ENCODE measurements at regions not wholly inside any gene's neighbourhood (a gene's known extent, or its start where the extent isn't known, plus 50 kb on each side); places are given as distances from the start of the nearest gene placed in this dataset.

DNA sequence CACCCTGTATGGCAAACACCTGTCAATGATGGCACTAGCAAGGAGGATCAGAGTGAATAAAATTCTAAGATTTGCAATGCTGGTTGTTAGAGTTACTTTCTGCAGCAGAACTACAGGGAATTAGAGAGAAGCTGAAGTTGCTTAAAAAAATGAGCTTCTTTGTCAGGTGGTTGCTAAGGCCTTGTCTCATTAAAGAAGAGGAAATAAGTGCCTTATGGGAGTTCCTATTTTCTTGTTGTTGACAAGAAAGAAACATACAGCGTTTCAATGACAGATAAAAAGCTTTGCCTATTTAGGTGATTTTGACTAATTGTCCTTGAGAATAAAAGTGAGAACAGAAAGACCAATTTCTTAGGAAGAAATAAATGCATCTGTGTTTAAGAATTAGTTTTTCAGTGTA lies 106.0 kb upstream of the ARHGAP24 start:
- H3K9ac ChIP-seq (ENCODE audit: low read depth in 1 of 2, low read length in 2 of 2): no peak overlapping the region
- H3K9me3 ChIP-seq (ENCODE audit: control insufficient read depth in 1 of 2, low read length in 2 of 2): no peaks in the 10 kb centered on the region
- H3K27me3 ChIP-seq (ENCODE audit: control insufficient read depth in 1 of 2, insufficient read depth in 2 of 2, low read length in 2 of 2): no peaks in the 10 kb centered on the region
- H3K4me1 ChIP-seq (ENCODE audit: control insufficient read depth in 1 of 2, insufficient read depth in 2 of 2, low read length in 2 of 2): no peaks in the 10 kb centered on the region
- H3K27ac ChIP-seq (ENCODE audit: low read depth, low read length): no peak overlapping the region
- no peaks in the 10 kb centered on the region for H3K36me3 ChIP-seq (ENCODE audit: control insufficient read depth in 1 of 2, insufficient read depth in 2 of 2, low read length in 2 of 2)
- H3K4me3 ChIP-seq (ENCODE audit: low read depth in 1 of 2, low read length in 2 of 2): no peak overlapping the region

DNA sequence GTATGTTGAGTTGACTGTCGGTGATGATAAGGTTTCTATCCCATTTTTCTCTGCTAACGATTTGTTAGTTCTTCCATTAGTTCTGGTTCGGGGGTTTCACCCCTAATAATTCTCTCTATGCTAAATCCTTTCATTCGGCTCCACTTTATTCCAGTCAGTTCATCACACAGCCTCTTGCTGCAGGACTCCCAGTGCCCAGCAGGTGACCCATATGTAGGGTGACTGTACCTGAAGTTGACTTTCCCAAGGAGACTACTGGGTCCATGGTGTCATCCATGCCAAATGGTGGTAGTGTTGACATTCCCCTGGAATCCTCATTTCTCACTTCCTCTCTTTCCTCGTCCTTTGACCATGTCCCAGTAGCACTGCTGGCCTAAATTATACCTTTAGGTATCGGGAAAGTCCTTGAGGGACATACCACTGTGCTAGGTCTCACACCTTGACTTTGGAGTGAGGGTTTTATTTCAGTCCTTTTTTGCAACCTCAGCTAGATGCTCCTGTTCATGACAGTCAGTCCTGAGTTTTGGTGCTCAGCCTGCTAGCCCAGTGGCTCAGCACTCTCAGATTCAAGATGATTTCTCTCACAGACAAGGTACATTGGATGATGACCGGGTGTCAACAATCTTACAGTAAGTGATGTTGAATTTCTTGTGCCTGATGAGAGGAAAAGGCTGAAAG lies 105.1 kb upstream of the ARHGAP24 start:
- H3K27me3 ChIP-seq (ENCODE audit: control insufficient read depth in 1 of 2, insufficient read depth in 2 of 2, low read length in 2 of 2): no peaks in the 10 kb centered on the region
- H3K36me3 ChIP-seq (ENCODE audit: control insufficient read depth in 1 of 2, insufficient read depth in 2 of 2, low read length in 2 of 2): no peaks in the 10 kb centered on the region
- no peaks in the 10 kb centered on the region for H3K4me1 ChIP-seq (ENCODE audit: control insufficient read depth in 1 of 2, insufficient read depth in 2 of 2, low read length in 2 of 2)
- H3K27ac ChIP-seq (ENCODE audit: low read depth, low read length): no peak overlapping the region
- H3K9me3 ChIP-seq (ENCODE audit: control insufficient read depth in 1 of 2, low read length in 2 of 2): no peaks in the 10 kb centered on the region
- H3K4me3 ChIP-seq (ENCODE audit: low read depth in 1 of 2, low read length in 2 of 2): no peak overlapping the region
- no peak overlapping the region for H3K9ac ChIP-seq (ENCODE audit: low read depth in 1 of 2, low read length in 2 of 2)

DNA sequence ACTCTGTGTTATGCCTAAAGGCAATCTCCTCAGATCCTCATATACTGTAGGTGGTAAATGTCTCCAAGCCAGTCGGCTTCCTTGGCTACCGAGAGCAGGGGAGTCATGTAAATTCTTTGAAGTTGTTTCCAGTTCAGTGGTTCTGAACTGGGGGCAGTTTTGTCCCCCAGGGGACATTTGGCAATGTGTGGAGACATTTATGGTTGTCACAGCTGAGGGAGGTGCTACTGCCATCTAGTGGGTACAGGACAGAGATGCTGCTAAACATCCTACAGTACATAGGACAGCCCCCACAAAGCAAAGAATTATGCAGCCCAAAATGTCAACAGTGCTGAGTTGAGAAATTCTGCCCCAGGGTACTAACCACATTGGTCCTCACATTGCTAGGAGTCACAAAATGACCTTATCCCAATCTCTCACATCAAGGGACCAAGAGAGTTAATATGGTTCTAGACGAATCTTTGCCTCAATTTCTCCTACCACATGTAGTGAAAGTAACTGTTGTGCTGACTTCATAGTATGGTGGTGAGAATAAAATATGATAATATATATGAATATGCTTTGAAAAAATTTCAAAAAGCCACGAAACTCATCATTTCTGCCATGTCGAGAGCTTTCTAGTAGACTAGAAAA lies 104.4 kb upstream of the ARHGAP24 start:
- no peaks in the 10 kb centered on the region for H3K4me1 ChIP-seq (ENCODE audit: control insufficient read depth in 1 of 2, insufficient read depth in 2 of 2, low read length in 2 of 2)
- H3K9me3 ChIP-seq (ENCODE audit: control insufficient read depth in 1 of 2, low read length in 2 of 2): no peaks in the 10 kb centered on the region
- H3K27me3 ChIP-seq (ENCODE audit: control insufficient read depth in 1 of 2, insufficient read depth in 2 of 2, low read length in 2 of 2): no peaks in the 10 kb centered on the region
- no peaks in the 10 kb centered on the region for H3K36me3 ChIP-seq (ENCODE audit: control insufficient read depth in 1 of 2, insufficient read depth in 2 of 2, low read length in 2 of 2)
- H3K27ac ChIP-seq (ENCODE audit: low read depth, low read length): no peak overlapping the region
- H3K4me3 ChIP-seq (ENCODE audit: low read depth in 1 of 2, low read length in 2 of 2): no peak overlapping the region
- no peak overlapping the region for H3K9ac ChIP-seq (ENCODE audit: low read depth in 1 of 2, low read length in 2 of 2)

DNA sequence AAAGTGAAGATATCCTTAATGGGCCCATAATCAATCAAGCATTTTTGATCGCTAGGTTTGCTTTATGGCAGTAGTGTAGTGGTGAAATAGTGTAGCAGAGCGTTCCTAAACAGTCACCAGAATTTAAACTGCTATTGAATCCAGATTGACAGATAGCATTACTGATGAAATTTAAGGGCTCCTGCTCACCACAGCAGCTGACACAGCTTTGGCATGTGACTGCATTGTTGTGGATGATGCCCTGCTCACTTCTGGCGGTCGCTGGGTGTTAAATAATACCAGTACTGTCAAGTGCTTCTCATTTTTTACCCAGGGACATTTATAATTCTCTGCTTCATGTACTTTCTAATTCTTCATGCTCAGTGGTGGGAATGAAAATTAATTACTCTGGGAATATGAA lies 102.0 kb upstream of the ARHGAP24 start:
- Histone ChIP-seq H3K27ac (ENCODE audit: low read depth, low read length) (no peak overlapping the region), H3K9me3 (ENCODE audit: control insufficient read depth in 1 of 2, low read length in 2 of 2) (no peaks in the 10 kb centered on the region), H3K4me1 (ENCODE audit: control insufficient read depth in 1 of 2, insufficient read depth in 2 of 2, low read length in 2 of 2) (no peaks in the 10 kb centered on the region), H3K27me3 (ENCODE audit: control insufficient read depth in 1 of 2, insufficient read depth in 2 of 2, low read length in 2 of 2) (no peaks in the 10 kb centered on the region), H3K4me3 (ENCODE audit: low read depth in 1 of 2, low read length in 2 of 2) (no peak overlapping the region), H3K9ac (ENCODE audit: low read depth in 1 of 2, low read length in 2 of 2) (no peak overlapping the region), H3K36me3 (ENCODE audit: control insufficient read depth in 1 of 2, insufficient read depth in 2 of 2, low read length in 2 of 2) (no peaks in the 10 kb centered on the region)

DNA sequence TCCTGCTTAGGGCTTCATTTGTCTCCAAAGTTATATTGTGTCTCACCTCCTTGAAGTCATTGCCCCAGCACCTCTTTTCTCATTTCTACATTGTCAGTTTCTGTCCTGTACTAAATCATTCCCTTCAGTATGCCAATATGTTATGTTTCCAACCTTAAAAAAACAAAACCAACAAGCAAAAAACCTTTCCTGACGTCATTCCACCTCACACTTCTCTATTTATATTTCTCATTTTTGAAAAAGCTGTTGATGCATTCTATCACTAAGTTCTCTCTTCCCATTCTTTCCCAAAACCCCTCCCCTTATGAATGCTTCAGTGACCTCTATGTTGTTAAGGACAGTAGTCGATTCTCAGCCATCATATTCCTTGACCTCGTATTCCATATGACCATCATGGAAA lies 98.7 kb upstream of the ARHGAP24 start:
- Histone ChIP-seq H3K9me3 (ENCODE audit: control insufficient read depth in 1 of 2, low read length in 2 of 2) (no peaks in the 10 kb centered on the region), H3K4me3 (ENCODE audit: low read depth in 1 of 2, low read length in 2 of 2) (no peak overlapping the region), H3K27me3 (ENCODE audit: control insufficient read depth in 1 of 2, insufficient read depth in 2 of 2, low read length in 2 of 2) (no peaks in the 10 kb centered on the region), H3K9ac (ENCODE audit: low read depth in 1 of 2, low read length in 2 of 2) (no peak overlapping the region), H3K4me1 (ENCODE audit: control insufficient read depth in 1 of 2, insufficient read depth in 2 of 2, low read length in 2 of 2) (no peaks in the 10 kb centered on the region), H3K27ac (ENCODE audit: low read depth, low read length) (no peak overlapping the region), H3K36me3 (ENCODE audit: control insufficient read depth in 1 of 2, insufficient read depth in 2 of 2, low read length in 2 of 2) (no peaks in the 10 kb centered on the region)

DNA sequence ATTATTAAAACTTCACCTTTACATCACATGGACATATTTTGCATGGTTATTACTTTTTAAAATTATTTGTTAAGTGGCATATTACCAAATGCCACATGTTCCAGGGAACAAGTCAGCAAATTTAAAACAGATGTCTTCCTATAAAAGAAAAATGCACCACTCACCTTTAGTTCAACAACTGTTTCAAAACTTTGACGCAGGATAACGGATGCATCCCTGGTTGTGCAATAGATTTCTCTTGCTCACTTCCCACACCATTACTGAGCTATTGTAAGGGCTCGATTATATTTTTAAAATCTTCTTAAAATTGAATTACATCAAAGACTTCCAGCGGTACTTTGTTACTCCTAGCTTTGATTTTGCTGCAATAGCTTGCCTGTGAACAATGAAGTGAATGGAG lies 93.0 kb upstream of the ARHGAP24 start:
- Histone ChIP-seq H3K4me3 (ENCODE audit: low read depth in 1 of 2, low read length in 2 of 2) (no peak overlapping the region), H3K36me3 (ENCODE audit: control insufficient read depth in 1 of 2, insufficient read depth in 2 of 2, low read length in 2 of 2) (no peaks in the 10 kb centered on the region), H3K27me3 (ENCODE audit: control insufficient read depth in 1 of 2, insufficient read depth in 2 of 2, low read length in 2 of 2) (no peaks in the 10 kb centered on the region), H3K27ac (ENCODE audit: low read depth, low read length) (no peak overlapping the region), H3K4me1 (ENCODE audit: control insufficient read depth in 1 of 2, insufficient read depth in 2 of 2, low read length in 2 of 2) (no peaks in the 10 kb centered on the region), H3K9me3 (ENCODE audit: control insufficient read depth in 1 of 2, low read length in 2 of 2) (no peaks in the 10 kb centered on the region), H3K9ac (ENCODE audit: low read depth in 1 of 2, low read length in 2 of 2) (no peak overlapping the region)

DNA sequence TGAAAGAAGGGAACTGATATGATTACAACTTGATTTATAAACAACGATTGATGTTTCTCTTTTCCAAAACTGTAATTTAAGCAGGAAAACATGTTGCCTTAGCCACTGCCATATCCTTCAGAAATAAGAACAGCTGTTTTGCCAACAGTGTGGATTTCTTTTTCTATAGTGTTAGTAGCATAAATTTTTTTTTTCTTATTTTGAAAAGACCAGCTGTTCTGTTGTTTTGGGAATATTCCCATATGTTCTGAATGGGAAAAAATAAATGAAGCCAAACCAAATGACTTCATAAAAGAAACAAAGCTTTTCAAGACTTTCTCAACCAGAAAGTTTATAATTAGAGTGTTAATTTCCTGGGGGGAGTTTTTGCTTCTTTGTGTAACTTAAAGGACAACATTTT lies 83.9 kb upstream of the ARHGAP24 start:
- Histone ChIP-seq H3K4me1 (ENCODE audit: control insufficient read depth in 1 of 2, insufficient read depth in 2 of 2, low read length in 2 of 2) (no peaks in the 10 kb centered on the region), H3K9ac (ENCODE audit: low read depth in 1 of 2, low read length in 2 of 2) (no peak overlapping the region), H3K27me3 (ENCODE audit: control insufficient read depth in 1 of 2, insufficient read depth in 2 of 2, low read length in 2 of 2) (no peaks in the 10 kb centered on the region), H3K27ac (ENCODE audit: low read depth, low read length) (no peak overlapping the region), H3K9me3 (ENCODE audit: control insufficient read depth in 1 of 2, low read length in 2 of 2) (no peaks in the 10 kb centered on the region), H3K36me3 (ENCODE audit: control insufficient read depth in 1 of 2, insufficient read depth in 2 of 2, low read length in 2 of 2) (no peaks in the 10 kb centered on the region), H3K4me3 (ENCODE audit: low read depth in 1 of 2, low read length in 2 of 2) (no peak overlapping the region)

DNA sequence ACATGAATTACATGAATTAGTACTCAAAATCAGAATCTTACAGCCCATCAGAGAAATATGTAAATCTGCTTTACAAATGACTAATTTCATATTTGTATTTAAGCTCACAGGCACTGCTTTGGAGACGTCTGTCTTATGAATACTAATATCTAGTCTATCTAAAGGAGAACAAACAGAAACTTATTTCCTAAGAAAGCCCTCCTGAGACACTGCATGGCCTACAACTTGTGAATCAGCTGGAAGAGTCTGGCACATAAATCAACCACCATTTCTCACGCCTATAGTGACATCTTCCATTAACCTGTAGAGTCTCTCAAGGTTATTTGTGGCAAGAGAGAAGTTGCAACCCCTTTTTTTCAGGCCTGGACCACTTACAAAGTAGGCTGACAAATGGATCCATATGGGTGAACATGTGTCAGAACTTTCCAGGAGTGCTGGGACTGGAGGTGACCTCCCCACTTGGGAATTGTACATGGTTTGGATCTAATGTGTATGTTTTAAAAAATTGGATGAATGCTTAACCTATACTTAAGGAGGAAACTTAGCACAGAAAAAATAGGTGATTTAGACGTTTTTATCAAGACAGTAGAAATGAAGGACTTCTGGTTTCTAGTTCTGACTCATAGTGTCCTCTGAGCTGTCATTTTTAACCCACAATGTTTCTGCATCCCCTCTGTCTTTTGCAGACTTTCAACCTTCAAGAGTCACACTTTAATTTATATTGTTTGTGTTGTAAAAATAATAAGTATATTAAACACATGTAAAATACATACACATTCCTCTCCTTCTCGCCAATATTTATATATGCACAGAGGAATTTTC lies 83.2 kb upstream of the ARHGAP24 start:
- Histone ChIP-seq H3K4me3 (ENCODE audit: low read depth in 1 of 2, low read length in 2 of 2) (no peak overlapping the region), H3K36me3 (ENCODE audit: control insufficient read depth in 1 of 2, insufficient read depth in 2 of 2, low read length in 2 of 2) (no peaks in the 10 kb centered on the region), H3K27me3 (ENCODE audit: control insufficient read depth in 1 of 2, insufficient read depth in 2 of 2, low read length in 2 of 2) (no peaks in the 10 kb centered on the region), H3K9me3 (ENCODE audit: control insufficient read depth in 1 of 2, low read length in 2 of 2) (no peaks in the 10 kb centered on the region), H3K27ac (ENCODE audit: low read depth, low read length) (no peak overlapping the region), H3K9ac (ENCODE audit: low read depth in 1 of 2, low read length in 2 of 2) (no peak overlapping the region), H3K4me1 (ENCODE audit: control insufficient read depth in 1 of 2, insufficient read depth in 2 of 2, low read length in 2 of 2) (no peaks in the 10 kb centered on the region)

DNA sequence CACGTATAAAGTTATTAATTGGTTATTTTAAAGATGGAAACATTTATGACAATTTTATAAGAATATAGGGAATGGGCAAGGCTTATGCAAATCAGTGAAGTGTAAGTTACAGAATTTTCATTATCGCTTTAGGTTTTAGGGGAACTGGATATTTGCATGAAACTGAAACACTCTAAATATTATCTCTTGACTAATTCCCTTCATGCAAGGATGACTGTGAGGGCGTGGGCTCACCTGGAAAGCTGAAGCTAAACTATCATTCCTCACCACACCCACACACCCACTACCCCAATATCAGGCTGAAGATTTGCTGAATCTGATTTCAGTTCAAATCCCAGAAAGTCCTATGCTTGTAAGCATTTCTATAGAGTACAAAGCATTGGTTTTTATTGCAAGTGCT lies 81.7 kb upstream of the ARHGAP24 start:
- H3K36me3 ChIP-seq (ENCODE audit: control insufficient read depth in 1 of 2, insufficient read depth in 2 of 2, low read length in 2 of 2): no peaks in the 10 kb centered on the region
- H3K27me3 ChIP-seq (ENCODE audit: control insufficient read depth in 1 of 2, insufficient read depth in 2 of 2, low read length in 2 of 2): no peaks in the 10 kb centered on the region
- no peak overlapping the region for H3K9ac ChIP-seq (ENCODE audit: low read depth in 1 of 2, low read length in 2 of 2)
- H3K4me1 ChIP-seq (ENCODE audit: control insufficient read depth in 1 of 2, insufficient read depth in 2 of 2, low read length in 2 of 2): no peaks in the 10 kb centered on the region
- no peak overlapping the region for H3K27ac ChIP-seq (ENCODE audit: low read depth, low read length)
- H3K9me3 ChIP-seq (ENCODE audit: control insufficient read depth in 1 of 2, low read length in 2 of 2): no peaks in the 10 kb centered on the region
- no peak overlapping the region for H3K4me3 ChIP-seq (ENCODE audit: low read depth in 1 of 2, low read length in 2 of 2)

DNA sequence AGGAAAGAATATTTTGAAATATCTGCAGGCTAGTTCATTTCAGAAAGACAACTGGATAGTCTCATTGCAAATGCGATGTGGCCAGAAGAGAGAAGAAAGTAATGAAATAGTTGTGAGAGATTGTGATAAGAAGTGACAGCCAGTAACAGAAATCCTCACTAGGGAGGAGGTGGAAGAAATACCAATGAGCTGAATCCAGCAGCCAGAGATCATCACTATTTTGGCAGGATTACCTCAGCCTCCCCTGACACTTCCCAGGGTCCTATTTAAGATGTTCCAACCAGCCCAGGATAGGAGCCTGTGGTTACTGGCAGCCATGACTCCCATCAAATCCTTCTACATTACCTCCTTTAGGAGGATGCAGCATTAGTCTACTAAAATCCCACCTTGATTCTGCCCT lies 76.7 kb upstream of the ARHGAP24 start:
- H3K4me1 ChIP-seq (ENCODE audit: control insufficient read depth in 1 of 2, insufficient read depth in 2 of 2, low read length in 2 of 2): no peaks in the 10 kb centered on the region
- H3K27ac ChIP-seq (ENCODE audit: low read depth, low read length): no peak overlapping the region
- H3K9ac ChIP-seq (ENCODE audit: low read depth in 1 of 2, low read length in 2 of 2): no peak overlapping the region
- no peaks in the 10 kb centered on the region for H3K27me3 ChIP-seq (ENCODE audit: control insufficient read depth in 1 of 2, insufficient read depth in 2 of 2, low read length in 2 of 2)
- no peaks in the 10 kb centered on the region for H3K36me3 ChIP-seq (ENCODE audit: control insufficient read depth in 1 of 2, insufficient read depth in 2 of 2, low read length in 2 of 2)
- H3K4me3 ChIP-seq (ENCODE audit: low read depth in 1 of 2, low read length in 2 of 2): no peak overlapping the region
- no peaks in the 10 kb centered on the region for H3K9me3 ChIP-seq (ENCODE audit: control insufficient read depth in 1 of 2, low read length in 2 of 2)
